Cardiac muscle cell (in vitro differentiated cells and primary cell): ENCODE measurements at regions not wholly inside any gene's neighbourhood (a gene's known extent, or its start where the extent isn't known, plus 50 kb on each side); places are given as distances from the start of the nearest gene placed in this dataset.

Experiments used
- DNase-seq, 2 donors: peaks; one replicate each; pipeline versions ENCODE4 v3.0.0 to v3.0.0-alpha.2; 2010 to 2017; ENCODE audit warnings: low read depth in 1 of 2, low spot score in 1 of 2
- H3K27ac ChIP-seq: fragments of 200-600 bp; sonication (generic); 2 replicates; pipeline ENCODE4 v1.5.1; 2016
- H3K27me3 ChIP-seq: fragments of 200-600 bp; sonication (generic); 2 replicates; pipeline ENCODE4 v1.6.0; 2016; ENCODE audit warnings: control low read depth
- H3K36me3 ChIP-seq: fragments of 200-600 bp; sonication (generic); 2 replicates; pipeline ENCODE4 v1.5.1; 2016; ENCODE audit warnings: control low read depth
- H3K4me1 ChIP-seq: fragments of 200-600 bp; sonication (generic); 2 replicates; pipeline ENCODE4 v1.8.1; 2017; ENCODE audit warnings: low read depth, mild to moderate bottlenecking, mixed run types
- H3K4me3 ChIP-seq: fragments of 200-600 bp; sonication (generic); 2 replicates; pipeline ENCODE4 v1.5.1; 2016; ENCODE audit warnings: mild to moderate bottlenecking
- H3K9me3 ChIP-seq: fragments of 200-600 bp; sonication (generic); 2 replicates; pipeline ENCODE4 v1.5.1; 2017; ENCODE audit warnings: low read depth, mild to moderate bottlenecking, control low read depth
- TF ChIP-seq, protein P1 (sequence below): IDR thresholded peaks from 2 replicates; pipeline ENCODE4 v1.5.1; 2012; ENCODE audit warnings: low read depth, mild to moderate bottlenecking, low read length

DNA sequence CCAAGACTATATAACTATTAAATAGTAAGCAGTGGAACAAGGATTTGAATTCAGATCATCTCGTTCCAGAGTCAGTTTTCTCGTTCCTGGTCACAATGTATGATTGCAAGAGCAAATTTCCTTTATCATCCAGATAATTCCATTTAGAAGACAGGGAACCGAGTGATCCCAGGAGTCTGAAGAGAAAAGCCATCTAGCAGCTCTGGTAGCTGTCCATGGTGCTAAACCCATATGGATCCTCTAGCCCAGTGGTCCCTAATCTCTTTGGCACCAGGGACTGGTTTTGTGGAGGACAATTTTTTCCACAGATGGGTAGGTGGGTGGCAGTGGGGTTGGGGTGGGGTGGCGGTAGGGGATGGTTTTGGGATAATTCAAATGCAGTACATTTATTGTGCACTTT lies 229.4 kb downstream of the PTPRU start:
- peak; percentile 41 to 77 for DNase-seq
- Histone ChIP-seq H3K9me3 (no peaks in the 10 kb centered on the region), H3K27me3 (no peaks in the 10 kb centered on the region)

GRCh38 chr1:29462096-29462495 lies 225.8 kb downstream of the PTPRU start:
- Histone ChIP-seq H3K4me3 (no peak overlapping the region), H3K36me3 (no peaks in the 10 kb centered on the region), H3K27ac (no peak overlapping the region), H3K4me1 (no peaks in the 10 kb centered on the region), H3K9me3 (no peaks in the 10 kb centered on the region), H3K27me3 (no peaks in the 10 kb centered on the region)
- DNase-seq: no peak
- TF ChIP-seq, protein P1, sequence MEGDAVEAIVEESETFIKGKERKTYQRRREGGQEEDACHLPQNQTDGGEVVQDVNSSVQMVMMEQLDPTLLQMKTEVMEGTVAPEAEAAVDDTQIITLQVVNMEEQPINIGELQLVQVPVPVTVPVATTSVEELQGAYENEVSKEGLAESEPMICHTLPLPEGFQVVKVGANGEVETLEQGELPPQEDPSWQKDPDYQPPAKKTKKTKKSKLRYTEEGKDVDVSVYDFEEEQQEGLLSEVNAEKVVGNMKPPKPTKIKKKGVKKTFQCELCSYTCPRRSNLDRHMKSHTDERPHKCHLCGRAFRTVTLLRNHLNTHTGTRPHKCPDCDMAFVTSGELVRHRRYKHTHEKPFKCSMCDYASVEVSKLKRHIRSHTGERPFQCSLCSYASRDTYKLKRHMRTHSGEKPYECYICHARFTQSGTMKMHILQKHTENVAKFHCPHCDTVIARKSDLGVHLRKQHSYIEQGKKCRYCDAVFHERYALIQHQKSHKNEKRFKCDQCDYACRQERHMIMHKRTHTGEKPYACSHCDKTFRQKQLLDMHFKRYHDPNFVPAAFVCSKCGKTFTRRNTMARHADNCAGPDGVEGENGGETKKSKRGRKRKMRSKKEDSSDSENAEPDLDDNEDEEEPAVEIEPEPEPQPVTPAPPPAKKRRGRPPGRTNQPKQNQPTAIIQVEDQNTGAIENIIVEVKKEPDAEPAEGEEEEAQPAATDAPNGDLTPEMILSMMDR: no peak

More for the DNA sequence above, 229.4 kb downstream of the PTPRU start:
- no peak overlapping the region for H3K27ac ChIP-seq
- no peaks in the 10 kb centered on the region for H3K36me3 ChIP-seq
- TF ChIP-seq, protein P1: no peak
- no peak overlapping the region for H3K4me3 ChIP-seq
- no peaks in the 10 kb centered on the region for H3K4me1 ChIP-seq

- Histone ChIP-seq H3K27me3 (no peaks in the 10 kb centered on the region), H3K4me1 (no peaks in the 10 kb centered on the region), H3K4me3 (no peak overlapping the region), H3K9me3 (no peaks in the 10 kb centered on the region), H3K36me3 (no peaks in the 10 kb centered on the region), H3K27ac (no peak overlapping the region)
- no peak for DNase-seq
- TF ChIP-seq, protein P1: no peak
Observed at GRCh38 chr1:29461115-29461739, 224.9 kb downstream of the PTPRU start.

- Histone ChIP-seq H3K27me3 (no peaks in the 10 kb centered on the region), H3K27ac (no peak overlapping the region), H3K9me3 (no peaks in the 10 kb centered on the region), H3K4me3 (no peak overlapping the region), H3K4me1 (no peaks in the 10 kb centered on the region), H3K36me3 (no peaks in the 10 kb centered on the region)
- no peak for DNase-seq
- TF ChIP-seq, protein P1: no peak
Observed at GRCh38 chr1:29460694-29461093, 224.4 kb downstream of the PTPRU start.

DNA sequence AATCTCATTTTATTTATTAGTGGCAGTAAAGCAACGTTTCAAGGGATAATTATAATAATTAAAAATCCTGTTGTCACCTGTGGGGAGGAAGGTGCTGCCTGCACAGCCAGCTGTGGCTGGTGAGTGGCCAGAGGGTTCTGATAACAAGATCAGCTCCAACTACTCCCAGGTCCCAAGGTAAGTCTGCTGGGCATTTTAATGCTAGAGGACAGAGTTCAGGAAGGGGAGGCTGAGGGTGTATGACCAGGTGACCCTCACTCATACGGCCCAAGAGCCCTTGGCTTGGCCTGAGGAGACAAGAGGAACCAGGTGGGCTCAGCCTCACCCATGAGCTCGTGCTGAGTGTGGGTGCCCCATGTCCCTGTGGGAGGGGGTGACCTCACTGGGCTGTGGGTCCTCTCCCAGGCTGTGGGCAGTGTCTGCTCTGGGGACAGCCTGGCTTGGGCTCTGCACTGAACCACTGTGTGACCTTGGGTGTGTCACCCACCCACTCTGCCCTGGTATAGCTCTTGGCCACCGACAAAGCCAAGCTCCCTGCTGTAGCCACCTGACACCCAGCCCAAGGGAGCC lies 223.8 kb downstream of the PTPRU start:
- H3K9me3 ChIP-seq: no peaks in the 10 kb centered on the region
- TF ChIP-seq, protein P1: no peak
- no peak overlapping the region for H3K4me3 ChIP-seq
- no peak for DNase-seq
- H3K36me3 ChIP-seq: no peaks in the 10 kb centered on the region
- H3K27me3 ChIP-seq: no peaks in the 10 kb centered on the region
- H3K4me1 ChIP-seq: no peaks in the 10 kb centered on the region
- no peak overlapping the region for H3K27ac ChIP-seq
